ENCODE measurements at regions not wholly inside any gene's neighbourhood (a gene's known extent, or its start where the extent isn't known, plus 50 kb on each side); places are given as distances from the start of the nearest gene placed in this dataset.
A peak's percentile ranks its signal among the peaks of the same experiment; 100 is the strongest.
"Not testable (repeated sequence)": the region's sequence is repeated elsewhere in the genome, so short reads cannot be mapped to it uniquely, and the experiment has no call there.

GRCh38 chr4:188287169-188287894 is 148.1 kb downstream of the TRIML1 start:
- no peak for DNase-seq (ENCODE audit: low read depth)

- no peak for DNase-seq (ENCODE audit: low read depth)
Measured at GRCh38 chr4:188289531-188290125, 150.4 kb downstream of the TRIML1 start.

- peak; percentile 8 for DNase-seq (ENCODE audit: low read depth)
Measured at GRCh38 chr4:188295899-188296298, 156.7 kb downstream of the TRIML1 start.

GRCh38 chr4:188296331-188296730 is 157.1 kb downstream of the TRIML1 start:
- DNase-seq (ENCODE audit: low read depth), result no peak

- DNase-seq (ENCODE audit: low read depth), result peak; percentile 24
Measured at GRCh38 chr4:188297873-188298272, 158.6 kb downstream of the TRIML1 start.

- DNase-seq (ENCODE audit: low read depth), result no peak
Measured at GRCh38 chr4:188299161-188299560, 159.9 kb downstream of the TRIML1 start.

GRCh38 chr4:188300385-188300784 is 161.1 kb downstream of the TRIML1 start:
- DNase-seq (ENCODE audit: low read depth), result no peak

GRCh38 chr4:188305690-188306089 is 166.4 kb downstream of the TRIML1 start:
- no peak for DNase-seq (ENCODE audit: low read depth)

- DNase-seq (ENCODE audit: low read depth), result no peak
Measured at GRCh38 chr4:188307591-188307990, 168.3 kb downstream of the TRIML1 start.

- DNase-seq (ENCODE audit: low read depth), result no peak
Measured at GRCh38 chr4:188308142-188308541, 168.9 kb downstream of the TRIML1 start.

GRCh38 chr4:188316391-188316790 is 177.2 kb downstream of the TRIML1 start:
- DNase-seq (ENCODE audit: low read depth), result no peak

GRCh38 chr4:188328966-188329365 is 189.7 kb downstream of the TRIML1 start:
- DNase-seq (ENCODE audit: low read depth), result no peak

GRCh38 chr4:188329521-188329920 is 190.3 kb downstream of the TRIML1 start:
- no peak for DNase-seq (ENCODE audit: low read depth)

GRCh38 chr4:188332265-188332664 is 193.0 kb downstream of the TRIML1 start:
- no peak for DNase-seq (ENCODE audit: low read depth)

- no peak for DNase-seq (ENCODE audit: low read depth)
Measured at GRCh38 chr4:188336891-188337290, 197.7 kb downstream of the TRIML1 start.

GRCh38 chr4:188341428-188341827 is 202.2 kb downstream of the TRIML1 start:
- no peak for DNase-seq (ENCODE audit: low read depth)

- no peak for DNase-seq (ENCODE audit: low read depth)
Measured at GRCh38 chr4:188346171-188346809, 207.0 kb downstream of the TRIML1 start.

GRCh38 chr4:188347339-188347738 is 208.1 kb downstream of the TRIML1 start:
- no peak for DNase-seq (ENCODE audit: low read depth)

- DNase-seq (ENCODE audit: low read depth), result not testable (repeated sequence)
Measured at GRCh38 chr4:188349569-188349968, 210.3 kb downstream of the TRIML1 start.

GRCh38 chr4:188363196-188363595 is 224.0 kb downstream of the TRIML1 start:
- DNase-seq (ENCODE audit: low read depth), result no peak

- no peak for DNase-seq (ENCODE audit: low read depth)
Measured at GRCh38 chr4:188370777-188371176, 231.5 kb downstream of the TRIML1 start.

- peak; percentile 58 for DNase-seq (ENCODE audit: low read depth)
Measured at GRCh38 chr4:188372058-188372457, 232.8 kb downstream of the TRIML1 start.

- peak; percentile 15 for DNase-seq (ENCODE audit: low read depth)
Measured at GRCh38 chr4:188372829-188373228, 233.6 kb downstream of the TRIML1 start.

Measured in iris pigment epithelial cell (primary cell).